ENCODE measurements at regions not wholly inside any gene's neighbourhood (a gene's known extent, or its start where the extent isn't known, plus 50 kb on each side); places are given as distances from the start of the nearest gene placed in this dataset.

- no peaks in the 10 kb centered on the region for H3K36me3 ChIP-seq
- intact Hi-C loops (cut with DNase I; ENCODE audit: low total_unique reads), result no loop called here
- 66 to 78% methylated on average over 3 to 5 of the region's 5 CpGs for WGBS, 2 donors (ENCODE audit: low coverage in 1 of 2)
Measured at GRCh38 chr1:221888801-221889200, 146.9 kb upstream of the DUSP10 start.

GRCh38 chr1:221888218-221888617 is 146.3 kb upstream of the DUSP10 start:
- in situ Hi-C loops (cut with MboI; ENCODE audit: low pct_ligation_motif_present in 1 of 4, low pct_unique_long_range_greater_than_20kb in 1 of 4, low sequenced_read_pairs in 3 of 4), result no loop called here
- no peaks in the 10 kb centered on the region for H3K9me3 ChIP-seq
- TF ChIP-seq POLR2AphosphoS5 (IDR thresholded peaks at IDR 0.05), result no peak
- TF ChIP-seq EP300 (IDR thresholded peaks at IDR 0.05; ENCODE audit: low read depth), result no peak
- no peak for TF ChIP-seq POLR2A (IDR thresholded peaks at IDR 0.05)
- TF ChIP-seq CTCF (IDR thresholded peaks at IDR 0.05), result no peak

More at GRCh38 chr1:221888801-221889200, 146.9 kb upstream of the DUSP10 start:
- no peak for DNase-seq
- H3K27me3 ChIP-seq, result no peaks in the 10 kb centered on the region
- in situ Hi-C loops (cut with MboI; ENCODE audit: low pct_ligation_motif_present in 1 of 4, low pct_unique_long_range_greater_than_20kb in 1 of 4, low sequenced_read_pairs in 3 of 4), result no loop called here
- TF ChIP-seq POLR2AphosphoS5 (IDR thresholded peaks at IDR 0.05) (no peak), EP300 (IDR thresholded peaks at IDR 0.05; ENCODE audit: low read depth) (no peak), POLR2A (IDR thresholded peaks at IDR 0.05) (no peak), CTCF (IDR thresholded peaks at IDR 0.05) (no peak)
- no peaks in the 10 kb centered on the region for H3K9me3 ChIP-seq
- H3K27ac ChIP-seq, result no peak overlapping the region
- no peak overlapping the region for H3K4me3 ChIP-seq
- peaks cover 0 to 7% (median 0%) of the 10 kb centered on the region in 4 donors for H3K4me1 ChIP-seq

GRCh38 chr1:221887758-221888157 is 145.9 kb upstream of the DUSP10 start:
- H3K4me3 ChIP-seq, result no peak overlapping the region
- no peak for DNase-seq
- peaks cover 0 to 7% (median 0%) of the 10 kb centered on the region in 4 donors for H3K4me1 ChIP-seq
- H3K9me3 ChIP-seq, result no peaks in the 10 kb centered on the region
- no peaks in the 10 kb centered on the region for H3K36me3 ChIP-seq
- no peaks in the 10 kb centered on the region for H3K27me3 ChIP-seq
- in situ Hi-C loops (cut with MboI; ENCODE audit: low pct_ligation_motif_present in 1 of 4, low pct_unique_long_range_greater_than_20kb in 1 of 4, low sequenced_read_pairs in 3 of 4) (no loop called here), intact Hi-C loops (cut with DNase I; ENCODE audit: low total_unique reads) (no loop called here)
- H3K27ac ChIP-seq, result no peak overlapping the region
- no peak for TF ChIP-seq EP300 (IDR thresholded peaks at IDR 0.05; ENCODE audit: low read depth)
- no peak for TF ChIP-seq POLR2AphosphoS5 (IDR thresholded peaks at IDR 0.05)
- TF ChIP-seq CTCF (IDR thresholded peaks at IDR 0.05), result no peak
- no peak for TF ChIP-seq POLR2A (IDR thresholded peaks at IDR 0.05)
- 82 to 88% methylated on average over 2 of the region's 2 CpGs for WGBS, 2 donors (ENCODE audit: low coverage in 1 of 2)

More at GRCh38 chr1:221888218-221888617, 146.3 kb upstream of the DUSP10 start:
- 73 to 86% methylated on average over 9 to 11 of the region's 11 CpGs for WGBS, 2 donors (ENCODE audit: low coverage in 1 of 2)
- Histone ChIP-seq H3K27me3 (no peaks in the 10 kb centered on the region), H3K4me1 (peaks cover 0 to 7% (median 0%) of the 10 kb centered on the region in 4 donors), H3K36me3 (no peaks in the 10 kb centered on the region), H3K27ac (no peak overlapping the region), H3K4me3 (no peak overlapping the region)
- intact Hi-C loops (cut with DNase I; ENCODE audit: low total_unique reads), result no loop called here
- no peak for DNase-seq

GRCh38 chr1:221887415-221887746 is 145.5 kb upstream of the DUSP10 start:
- no peak for DNase-seq
- in situ Hi-C loops (cut with MboI; ENCODE audit: low pct_ligation_motif_present in 1 of 4, low pct_unique_long_range_greater_than_20kb in 1 of 4, low sequenced_read_pairs in 3 of 4), result no loop called here
- no peaks in the 10 kb centered on the region for H3K9me3 ChIP-seq
- H3K4me1 ChIP-seq, result peaks cover 0 to 7% (median 0%) of the 10 kb centered on the region in 4 donors
- H3K27ac ChIP-seq, result no peak overlapping the region
- no peak overlapping the region for H3K4me3 ChIP-seq
- no peaks in the 10 kb centered on the region for H3K27me3 ChIP-seq
- no peak for TF ChIP-seq POLR2A (IDR thresholded peaks at IDR 0.05)
- intact Hi-C loops (cut with DNase I; ENCODE audit: low total_unique reads), result no loop called here
- 33 to 79% methylated on average over 1 to 3 of the region's 3 CpGs for WGBS, 2 donors (ENCODE audit: low coverage in 1 of 2)
- H3K36me3 ChIP-seq, result no peaks in the 10 kb centered on the region

GRCh38 chr1:221886743-221887414 is 145.0 kb upstream of the DUSP10 start:
- TF ChIP-seq EP300 (IDR thresholded peaks at IDR 0.05; ENCODE audit: low read depth) (no peak), POLR2A (IDR thresholded peaks at IDR 0.05) (no peak)
- H3K36me3 ChIP-seq, result no peaks in the 10 kb centered on the region
- no peaks in the 10 kb centered on the region for H3K9me3 ChIP-seq
- intact Hi-C loops (cut with DNase I; ENCODE audit: low total_unique reads) (no loop called here), in situ Hi-C loops (cut with MboI; ENCODE audit: low pct_ligation_motif_present in 1 of 4, low pct_unique_long_range_greater_than_20kb in 1 of 4, low sequenced_read_pairs in 3 of 4) (no loop called here)
- H3K4me3 ChIP-seq, result no peak overlapping the region
- peaks cover 0 to 7% (median 0%) of the 10 kb centered on the region in 4 donors for H3K4me1 ChIP-seq
- DNase-seq, result peak; percentile 18
- H3K27me3 ChIP-seq, result no peaks in the 10 kb centered on the region
- no peak overlapping the region for H3K27ac ChIP-seq
- WGBS, 2 donors (ENCODE audit: low coverage in 1 of 2), result 41 to 66% methylated on average over 3 to 7 of the region's 7 CpGs
